Heart left ventricle (tissue), 16 donors: ENCODE measurements at regions not wholly inside any gene's neighbourhood (a gene's known extent, or its start where the extent isn't known, plus 50 kb on each side); places are given as distances from the start of the nearest gene placed in this dataset.

ENCODE experiments used
- ATAC-seq, 4 donors: fragments of 200-7000 bp; cut with Tn5 transposase; one replicate each; pipeline ENCODE4 v1.9.1; 2020 to 2022; ENCODE audit warnings: moderate library complexity in 4 of 4, mild to moderate bottlenecking in 3 of 4, moderate number of reproducible peaks in 1 of 4
- DNase-seq, 5 donors: peaks; one replicate each; pipeline ENCODE4 v3.0.0-alpha.2; 2020
- H3K27ac ChIP-seq, 12 donors: fragments of 200-600 bp; sonication (generic) in 4 of 12; one replicate each; pipeline versions ENCODE4 v1.5.0 to v1.8.0; 2016 to 2022; ENCODE audit warnings: mild to moderate bottlenecking in 2 of 12
- H3K27me3 ChIP-seq, 9 donors: fragments of 200-600 bp; sonication (generic) in 2 of 9; one replicate each; pipeline versions ENCODE4 v1.5.1 to v1.8.0; 2016 to 2022; ENCODE audit warnings: mild to moderate bottlenecking in 3 of 9
- H3K36me3 ChIP-seq, 9 donors: fragments of 200-600 bp; sonication (generic) in 2 of 9; one replicate each; pipeline versions ENCODE4 v1.5.0 to v1.8.0; 2018 to 2022; ENCODE audit warnings: mild to moderate bottlenecking in 2 of 9
- H3K4me1 ChIP-seq, 12 donors: fragments of 200-600 bp; sonication (generic) in 4 of 12; one replicate each; pipeline versions ENCODE4 v1.5.0 to v1.8.0; 2016 to 2022; ENCODE audit warnings: mild to moderate bottlenecking in 3 of 12
- H3K4me3 ChIP-seq, 12 donors: fragments of 200-600 bp; sonication (generic) in 4 of 12; one replicate each; pipeline versions ENCODE4 v1.5.0 to v1.8.0; 2017 to 2022; ENCODE audit warnings: mild to moderate bottlenecking in 9 of 12, moderate library complexity in 4 of 12
- H3K9me3 ChIP-seq, 12 donors: fragments of 200-600 bp; sonication (generic) in 4 of 12; one replicate each; pipeline versions ENCODE4 v1.5.0 to v1.8.0; 2016 to 2022; ENCODE audit warnings: mild to moderate bottlenecking in 1 of 12
- CTCF ChIP-seq, 12 donors: fragments of 200-600 bp; sonication (generic) in 4 of 12; IDR thresholded peaks; one replicate each; pipeline versions ENCODE4 v1.5.0 to v1.8.0; 2018 to 2022; ENCODE audit warnings: antibody characterized with exemption in 12 of 12, mild to moderate bottlenecking in 5 of 12
- POLR2A ChIP-seq, 2 donors: fragments of 450-650 bp; IDR thresholded peaks; one replicate each; pipeline ENCODE4 v1.6.1; 2017; ENCODE audit warnings: antibody characterized with exemption in 2 of 2, mild to moderate bottlenecking in 2 of 2, moderate library complexity in 2 of 2
- WGBS, 4 donors: extraction: QIAGEN DNeasy Blood & Tissue Kit in 2 of 4; methylation state at CpG; one replicate each; pipeline versions ENCODE4 v1.1.5 to v1.1.7; 2013 to 2018; 5-methylcytosine and 5-hydroxymethylcytosine counted together
- intact Hi-C, 10 donors: fragments of 100-400 bp; cut with DNase I; formaldehyde crosslinking; loops; one replicate each; pipeline versions ENCODE4 v1.11.1 to v1.14.2; 2022
- donor health status: ischemic (EF 13 %, LVEDD 7.1; RV severe dilation, severe dysfunction).
- donor health status: healthy with polysubstance abuse.
- donor health status: DM: no; HTN: yes; CAD: no.
- donor health status: DM: no; HTN: no; CAD: no.
- donor health status: ischemic (EF 25% LVEDD 6.9; RV normal size, moderate dysfunction).
- donor health status: ischemic (EF 25% LVEDD 5.7; RV mildly dilated, moderate dysfunction).
- donor health status: healthy.
- donor health status: DM: yes; HTN: yes; CAD: no.
- donor health status: ischemic (EF 35%, LVEDD 5.7; RV mildly dilated, moderate dysfunction).
- donor health status: nonischemic (EF 11% LVEDD 7.7; RV severe dilation, severe dysfunction).
- donor health status: DM: yes; HTN: yes; CAD: no.
- donor health status: PGD.
- donor health status: ischemic (EF 29% LVEDD 5.4; RV normal size, mild dysfunction).
- donor health status: nonischemic (EF 23%, LVEDD 6.1; RV moderate dilation, normal function).

DNA sequence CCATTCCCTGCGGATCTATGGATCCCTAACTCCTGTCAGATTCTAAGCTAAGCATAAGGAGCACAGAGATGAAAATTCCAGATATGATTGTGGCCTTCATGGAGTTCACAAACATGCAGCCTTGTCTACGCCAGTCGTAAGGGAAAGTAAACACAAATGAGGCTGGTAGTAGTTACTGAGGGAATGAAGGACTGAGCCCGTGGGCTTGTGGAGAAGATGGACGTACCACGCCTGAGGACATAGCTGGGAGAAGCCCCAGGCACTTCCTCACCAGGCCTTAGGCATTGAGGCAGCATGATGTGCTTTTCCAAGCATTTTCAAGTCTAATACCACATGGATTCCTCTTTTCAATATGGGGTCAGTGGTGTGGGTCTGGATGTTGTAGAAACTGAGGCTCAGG, 515.2 kb downstream of the BCL11B start:
- H3K27ac ChIP-seq, result no peak overlapping the region
- WGBS, 4 donors, result 65 to 81% (median 78%) methylated on average over 6 of the region's 6 CpGs
- TF ChIP-seq CTCF (IDR thresholded peaks at IDR 0.05) (no peak), POLR2A (IDR thresholded peaks at IDR 0.05) (no peak)
- intact Hi-C loops, result no loop called here
- no peaks in the 10 kb centered on the region for H3K4me1 ChIP-seq
- ATAC-seq (no peak), DNase-seq (no peak)
- no peak overlapping the region for H3K4me3 ChIP-seq
- peaks cover 0 to 9% (median 2%) of the 10 kb centered on the region in 12 donors for H3K9me3 ChIP-seq
- H3K27me3 ChIP-seq, result peaks cover 0 to 10% (median 0%) of the 10 kb centered on the region in 9 donors
- H3K36me3 ChIP-seq, result no peaks in the 10 kb centered on the region

DNA sequence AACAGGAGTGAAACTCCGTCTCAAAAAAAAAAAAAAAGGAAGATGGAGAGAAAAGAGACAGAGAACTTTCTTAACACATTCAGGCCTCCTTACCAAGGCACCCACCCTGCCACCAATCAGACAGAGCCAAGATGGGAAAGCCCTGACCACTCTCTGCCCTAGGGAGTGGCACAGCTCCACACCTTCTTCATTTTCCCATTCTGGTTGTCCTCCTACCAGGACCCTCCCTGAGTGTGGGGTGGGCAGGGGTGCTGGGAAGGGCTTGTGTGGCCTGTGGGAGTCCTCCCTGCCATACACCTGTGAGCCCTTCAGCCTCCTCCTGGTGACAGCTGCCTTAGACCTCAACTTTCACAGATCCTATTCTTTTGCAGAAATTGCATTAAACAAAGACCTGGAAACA, 513.6 kb downstream of the BCL11B start:
- Histone ChIP-seq H3K27me3 (peaks cover 0 to 10% (median 0%) of the 10 kb centered on the region in 9 donors), H3K4me3 (no peak overlapping the region), H3K4me1 (no peaks in the 10 kb centered on the region), H3K36me3 (no peaks in the 10 kb centered on the region), H3K27ac (no peak overlapping the region), H3K9me3 (peaks cover 0 to 17% (median 10%) of the 10 kb centered on the region in 12 donors)
- intact Hi-C loops, result no loop called here
- TF ChIP-seq CTCF (IDR thresholded peaks at IDR 0.05), result no peak
- TF ChIP-seq POLR2A (IDR thresholded peaks at IDR 0.05), result no peak
- no peak for DNase-seq
- 74 to 85% (median 78%) methylated on average over 1 of the region's 1 CpG for WGBS, 4 donors
- ATAC-seq, result no peak

GRCh38 chr14:98761993-98762392, 510.0 kb downstream of the BCL11B start:
- DNase-seq, result no peak
- intact Hi-C loops, result no loop called here
- TF ChIP-seq CTCF (IDR thresholded peaks at IDR 0.05) (no peak), POLR2A (IDR thresholded peaks at IDR 0.05) (no peak)

GRCh38 chr14:98766818-98767217, 505.2 kb downstream of the BCL11B start:
- DNase-seq, result no peak
- H3K9me3 ChIP-seq, result peaks cover 0 to 36% (median 15%) of the 10 kb centered on the region in 12 donors
- no peaks in the 10 kb centered on the region for H3K27me3 ChIP-seq
- 50 to 65% (median 63%) methylated on average over 4 of the region's 4 CpGs for WGBS, 4 donors
- ATAC-seq, result no peak
- H3K4me3 ChIP-seq, result no peak overlapping the region
- no peaks in the 10 kb centered on the region for H3K36me3 ChIP-seq
- no peaks in the 10 kb centered on the region for H3K4me1 ChIP-seq
- intact Hi-C loops, result no loop called here
- TF ChIP-seq CTCF (IDR thresholded peaks at IDR 0.05), result no peak
- TF ChIP-seq POLR2A (IDR thresholded peaks at IDR 0.05), result no peak
- no peak overlapping the region for H3K27ac ChIP-seq

More at GRCh38 chr14:98761993-98762392, 510.0 kb downstream of the BCL11B start:
- Histone ChIP-seq H3K27me3 (peaks cover 0 to 10% (median 0%) of the 10 kb centered on the region in 9 donors), H3K4me3 (no peak overlapping the region), H3K9me3 (peaks cover 0 to 36% (median 15%) of the 10 kb centered on the region in 12 donors), H3K27ac (no peak overlapping the region), H3K4me1 (no peaks in the 10 kb centered on the region), H3K36me3 (no peaks in the 10 kb centered on the region)
- ATAC-seq, result no peak
- WGBS, 4 donors, result 68 to 79% (median 72%) methylated on average over 1 of the region's 1 CpG
